ENCODE measurements at regions not wholly inside any gene's neighbourhood (a gene's known extent, or its start where the extent isn't known, plus 50 kb on each side); places are given as distances from the start of the nearest gene placed in this dataset.

DNA sequence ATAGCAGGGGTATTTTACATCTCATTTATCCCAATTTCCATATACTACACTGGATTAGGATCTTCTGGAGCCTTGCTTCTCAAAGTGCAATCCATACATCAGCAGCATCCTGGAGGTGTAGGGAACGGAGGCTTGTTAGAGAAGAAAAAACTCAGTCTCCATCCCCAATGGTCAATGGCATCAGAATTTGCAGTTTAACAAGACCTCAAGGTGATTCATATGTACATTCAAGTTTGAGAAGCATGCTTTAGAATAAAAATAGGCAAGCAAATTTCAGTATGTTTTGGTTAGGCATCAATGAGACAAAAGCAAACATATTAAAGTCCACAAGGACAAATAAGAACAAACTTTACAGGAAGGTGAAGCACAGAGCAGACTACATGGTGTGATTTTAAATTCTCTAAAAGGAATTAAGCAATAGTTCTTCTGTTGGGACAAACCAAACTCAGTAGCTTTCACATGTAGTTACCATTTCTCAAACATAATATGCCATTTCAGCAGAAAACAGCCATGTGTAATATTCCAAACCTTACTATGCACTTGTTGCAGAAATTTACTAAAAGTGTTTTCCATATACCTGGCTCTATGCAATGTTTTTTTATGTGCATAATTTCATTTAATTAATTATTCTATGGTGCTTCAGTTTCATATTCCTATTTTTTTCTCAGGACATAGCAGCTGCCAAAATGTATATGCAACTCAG lies 360.3 kb upstream of the NECTIN3 start:
- DNase-seq, result no peak

DNA sequence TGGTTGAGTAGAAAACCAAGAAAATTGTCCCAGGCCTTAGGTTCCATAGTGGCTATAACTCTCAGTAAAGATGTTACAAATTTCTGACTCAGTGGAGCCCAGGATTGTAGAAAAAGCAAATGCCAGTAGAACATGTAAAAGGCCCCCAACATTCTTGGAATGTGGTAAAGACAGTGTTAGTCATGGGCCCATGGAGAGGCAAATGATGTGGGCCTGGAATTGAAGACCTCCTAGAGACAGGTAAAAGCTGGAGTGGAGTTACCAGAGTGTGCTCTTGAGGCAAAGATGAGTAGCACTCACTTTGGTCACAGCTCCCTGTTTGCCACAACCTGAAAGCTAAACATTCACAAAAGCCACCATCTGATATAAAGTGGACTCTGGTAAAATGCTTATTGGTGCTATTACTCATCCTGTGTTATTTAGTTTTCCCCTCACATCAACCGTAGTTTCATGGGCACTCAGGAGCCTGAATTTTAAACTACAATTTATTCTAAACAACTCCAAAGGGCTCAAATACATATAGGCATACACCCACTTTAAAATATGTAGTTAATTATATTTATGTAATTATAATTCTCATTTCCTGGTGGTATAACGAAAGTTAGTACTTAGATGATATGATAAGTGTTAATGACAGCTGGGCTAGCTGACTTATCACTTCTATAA lies 359.6 kb upstream of the NECTIN3 start:
- DNase-seq, result no peak

GRCh38 chr3:110727056-110727455 lies 344.6 kb upstream of the NECTIN3 start:
- no peak for DNase-seq

DNA sequence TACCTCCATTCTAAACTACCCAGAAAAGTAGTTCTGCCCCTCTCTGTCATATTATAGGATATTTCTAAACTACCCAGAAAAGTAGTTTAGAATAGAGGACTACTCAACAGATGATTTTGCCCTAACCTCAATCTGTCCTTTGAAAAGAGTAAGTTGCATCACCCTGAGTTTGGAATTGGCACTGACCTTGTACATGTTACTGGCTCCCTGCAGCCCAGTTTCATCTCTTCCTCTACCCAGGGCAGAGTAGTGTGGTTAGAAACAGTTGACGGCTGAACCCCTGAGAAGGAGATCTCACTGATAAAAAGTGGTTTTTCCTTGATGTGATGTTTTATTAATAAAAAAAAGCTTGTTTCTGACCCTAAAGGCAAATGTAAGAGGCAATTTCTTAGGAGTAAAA lies 340.5 kb upstream of the NECTIN3 start:
- DNase-seq, result no peak

DNA sequence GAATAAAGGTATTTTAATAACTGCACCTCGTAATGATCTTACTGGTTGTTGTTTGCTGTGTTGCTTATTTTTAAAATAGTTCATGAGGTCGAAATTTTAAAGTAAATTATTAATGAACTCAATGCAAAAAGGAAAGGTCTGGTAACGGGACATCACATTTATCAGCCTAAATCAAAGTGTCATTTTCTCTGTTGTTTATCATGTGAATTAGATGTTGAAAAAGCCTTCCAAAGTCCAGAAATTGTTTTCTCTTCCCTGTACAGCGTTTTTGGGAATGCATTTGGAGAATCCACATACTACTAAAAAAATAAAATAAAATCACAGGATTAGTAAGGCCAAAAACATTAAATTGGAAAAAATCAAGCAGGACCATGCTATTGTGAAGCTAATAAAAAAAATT lies 339.2 kb upstream of the NECTIN3 start:
- no peak for DNase-seq

DNA sequence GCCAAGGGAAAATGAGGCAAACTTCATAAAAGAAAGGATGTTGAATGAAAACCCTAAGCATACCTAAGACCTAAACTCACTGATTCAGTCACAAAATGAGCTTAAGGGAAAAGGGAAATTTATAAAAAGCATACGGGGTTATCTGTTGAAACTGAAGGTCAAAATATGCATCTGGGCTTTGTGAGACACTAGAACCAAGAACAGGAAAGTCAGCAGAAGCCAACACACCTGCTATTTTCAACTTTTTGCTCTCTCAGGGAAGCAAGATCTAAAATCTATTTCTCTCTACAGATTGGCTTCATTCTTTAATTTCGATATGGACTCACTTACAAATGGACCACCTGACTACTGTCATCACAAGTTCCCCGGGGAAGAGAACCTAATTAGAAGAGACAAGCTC lies 338.6 kb upstream of the NECTIN3 start:
- DNase-seq, result no peak

DNA sequence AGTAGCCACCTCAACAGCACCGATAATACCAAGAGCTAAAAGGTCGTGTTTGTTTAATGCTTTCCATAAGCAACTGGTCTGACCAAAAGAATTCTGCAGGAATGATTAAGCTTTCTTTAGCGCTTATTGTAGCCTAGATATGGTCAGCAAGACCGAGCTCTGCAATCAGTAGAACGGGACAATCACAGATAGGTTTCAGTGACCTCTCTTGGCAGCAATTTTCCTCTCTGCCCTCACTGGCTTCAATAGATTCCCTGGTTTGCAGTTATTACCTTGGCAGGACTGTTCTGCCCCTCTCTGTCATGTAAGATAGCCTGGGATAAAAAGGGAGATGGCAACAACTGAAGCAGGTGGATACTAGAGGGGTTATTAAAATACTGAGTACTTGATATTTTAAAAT lies 337.1 kb upstream of the NECTIN3 start:
- DNase-seq, result no peak

GRCh38 chr3:110736332-110736731 lies 335.3 kb upstream of the NECTIN3 start:
- peak; percentile 21 to 32 for DNase-seq

GRCh38 chr3:110738531-110738930 lies 333.1 kb upstream of the NECTIN3 start:
- no peak for DNase-seq

DNA sequence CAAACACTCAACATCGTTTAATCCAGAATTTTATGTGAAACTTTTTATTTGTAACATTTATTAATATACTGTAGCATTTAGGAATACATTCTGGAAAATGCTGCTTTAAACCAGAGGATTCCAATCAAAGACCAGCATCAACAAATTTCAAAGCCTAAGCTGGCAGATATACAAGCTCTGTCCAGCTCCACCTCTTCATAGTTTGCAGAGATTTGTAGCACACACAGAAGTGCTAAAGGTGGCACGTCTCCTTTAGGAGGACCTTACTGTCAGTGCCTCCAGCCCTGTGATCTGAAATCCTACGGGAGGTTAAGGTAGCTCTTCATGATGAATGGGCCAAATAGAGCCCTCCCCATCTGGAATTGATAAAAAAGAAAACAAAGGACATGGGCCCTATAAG lies 329.7 kb upstream of the NECTIN3 start:
- DNase-seq, result no peak

DNA sequence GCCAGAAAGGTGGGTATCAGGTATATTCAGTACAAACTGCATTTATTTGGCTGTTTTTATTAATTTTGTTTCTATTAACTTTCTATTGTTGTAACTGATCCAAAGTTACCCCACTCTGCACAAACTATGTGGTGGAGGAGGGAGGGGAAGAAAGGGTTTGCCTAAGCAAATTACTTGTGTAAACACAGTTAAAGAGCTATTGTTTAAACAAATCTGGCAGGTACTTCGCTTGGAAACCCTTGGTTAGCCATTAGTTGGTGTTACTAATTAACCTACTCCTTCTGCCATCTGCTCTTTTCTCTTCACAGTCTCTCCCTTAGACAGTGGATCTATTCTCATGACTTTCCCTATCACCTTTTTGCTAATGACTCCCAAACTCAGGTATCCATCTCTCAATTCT lies 328.4 kb upstream of the NECTIN3 start:
- no peak for DNase-seq

GRCh38 chr3:110743984-110744383 lies 327.6 kb upstream of the NECTIN3 start:
- no peak for DNase-seq

- DNase-seq, result no peak
These were observed 326.9 kb upstream of the NECTIN3 start for GRCh38 chr3:110744723-110745122.

DNA sequence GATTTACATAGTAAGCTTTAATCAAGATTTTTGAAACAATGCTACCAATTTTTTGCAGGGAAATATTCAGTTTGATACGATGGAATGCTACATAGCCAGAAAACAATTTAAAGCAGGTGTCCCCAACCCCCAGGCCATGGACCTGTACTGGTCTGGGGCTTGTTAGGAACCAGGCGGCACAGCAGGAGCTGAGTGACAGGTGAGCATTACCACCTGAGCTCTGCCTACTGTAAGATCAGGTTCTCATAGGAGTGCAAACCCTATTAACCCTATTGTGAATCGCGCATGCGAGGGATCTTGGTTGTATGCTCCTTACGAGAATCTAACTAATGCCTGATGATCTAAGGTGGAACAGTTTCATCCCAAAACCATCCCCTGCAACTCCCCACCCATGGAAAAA lies 322.6 kb upstream of the NECTIN3 start:
- DNase-seq, result no peak

GRCh38 chr3:110750201-110750600 lies 321.4 kb upstream of the NECTIN3 start:
- DNase-seq, result no peak

DNA sequence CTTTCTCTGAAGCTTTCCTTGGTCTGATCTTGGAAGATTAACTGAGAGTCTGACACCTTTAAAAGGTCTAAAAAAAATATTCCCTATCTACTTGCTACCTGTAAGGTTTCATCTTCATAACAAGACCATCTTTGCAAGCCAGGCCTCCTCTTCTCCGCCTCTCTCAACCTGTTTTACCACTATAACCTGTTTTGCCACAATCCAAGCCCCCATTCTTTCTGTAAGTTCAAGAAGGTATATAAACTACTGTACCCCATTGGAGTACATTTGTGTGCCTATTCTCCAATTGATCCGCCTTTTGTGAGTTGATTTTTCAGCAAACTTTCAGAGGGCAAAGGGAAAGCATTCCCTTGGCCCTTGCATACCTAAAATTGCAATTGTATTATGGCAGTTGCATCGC lies 319.3 kb upstream of the NECTIN3 start:
- no peak for DNase-seq

- no peak for DNase-seq
These were observed 318.1 kb upstream of the NECTIN3 start for GRCh38 chr3:110753516-110753915.

DNA sequence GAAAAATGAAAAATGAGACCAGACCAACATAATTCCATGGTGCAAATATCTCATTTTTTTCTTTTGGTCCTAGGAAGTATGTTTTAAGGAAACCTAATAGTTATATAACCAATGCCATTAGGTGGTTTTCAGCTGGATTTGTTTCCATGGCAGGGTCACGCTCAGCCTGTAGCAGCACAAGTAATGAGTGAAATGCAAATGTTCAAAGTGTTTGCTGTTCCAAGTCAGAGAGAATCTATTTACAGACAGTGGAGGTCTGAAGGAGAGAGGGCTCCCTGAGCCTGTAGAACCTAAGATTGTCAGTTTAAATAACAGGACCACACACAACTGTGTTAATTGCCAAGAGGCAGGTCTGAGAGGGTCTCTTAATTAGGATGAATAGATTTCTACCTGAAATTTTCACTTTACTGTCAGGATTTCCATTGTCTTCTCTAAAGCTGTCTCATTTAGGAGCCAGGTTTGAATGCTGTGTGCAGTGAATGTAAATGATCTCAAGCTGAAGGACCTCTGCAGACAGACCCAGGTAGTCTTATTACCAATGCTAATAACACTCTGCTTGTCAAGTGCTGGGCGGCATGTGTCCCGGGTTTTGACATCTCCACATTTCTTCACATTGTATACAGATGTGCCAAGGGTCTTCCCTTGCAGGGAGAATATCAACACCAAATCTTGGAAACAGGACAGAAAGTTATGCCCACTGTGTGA lies 317.3 kb upstream of the NECTIN3 start:
- DNase-seq, result no peak

DNA sequence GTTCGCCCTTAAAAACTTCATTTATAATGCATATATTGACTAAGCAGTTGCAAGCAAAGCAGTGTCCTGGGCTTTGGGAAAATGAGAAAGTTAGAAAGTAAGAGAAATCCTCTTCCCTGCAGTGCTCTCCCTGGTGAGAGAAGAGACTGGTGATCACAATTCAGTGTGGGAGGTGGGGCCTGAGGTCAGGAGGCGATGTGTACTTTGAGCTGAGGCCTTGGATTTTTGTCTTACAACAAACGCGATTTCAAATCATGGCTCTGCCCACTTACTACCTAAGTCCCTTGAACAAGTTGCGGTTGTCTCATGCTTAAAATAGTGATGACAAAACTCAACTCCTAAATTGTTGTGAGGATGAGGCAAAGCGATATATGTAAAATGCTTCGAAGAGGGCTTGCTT lies 316.3 kb upstream of the NECTIN3 start:
- DNase-seq, result no peak

DNA sequence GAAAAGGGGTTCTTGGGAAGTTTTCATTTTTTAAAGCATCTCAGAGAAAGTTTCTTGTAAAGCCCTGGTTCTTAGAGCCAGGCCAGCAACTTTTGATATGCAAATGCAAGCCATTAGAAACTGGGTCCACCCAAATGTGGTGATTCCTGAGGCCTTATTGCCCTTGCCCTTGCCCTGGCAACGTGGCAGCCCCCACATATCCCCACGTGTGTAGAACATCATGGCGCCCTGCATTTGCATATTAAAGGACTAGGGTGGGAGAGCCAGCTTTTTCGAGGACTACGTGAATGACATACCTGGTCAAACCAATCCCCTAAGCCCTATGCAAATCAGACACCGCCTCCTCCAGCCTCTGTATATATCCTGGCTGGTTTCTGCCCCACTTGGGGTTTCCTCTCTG lies 314.9 kb upstream of the NECTIN3 start:
- no peak for DNase-seq

GRCh38 chr3:110758208-110758607 lies 313.4 kb upstream of the NECTIN3 start:
- no peak for DNase-seq

GRCh38 chr3:110767156-110767555 lies 304.5 kb upstream of the NECTIN3 start:
- no peak for DNase-seq

DNA sequence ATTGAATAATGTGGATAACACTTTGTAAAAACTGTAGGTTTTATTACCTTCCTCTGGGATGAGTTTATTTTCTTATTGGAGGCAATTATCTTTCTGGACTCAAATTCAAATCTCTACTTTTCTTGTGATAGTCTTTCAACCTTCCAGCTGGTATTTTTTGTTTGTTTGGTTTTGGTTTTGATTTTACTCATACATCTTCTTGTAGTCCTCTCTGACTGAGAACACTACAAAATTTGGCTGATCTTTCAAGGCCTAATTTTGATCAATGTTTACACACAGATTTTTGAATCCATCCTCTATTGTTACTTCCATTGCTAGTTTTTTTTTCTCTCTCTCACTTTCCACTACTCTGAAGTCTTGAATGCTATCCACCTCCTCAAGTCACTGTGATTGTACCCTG lies 303.8 kb upstream of the NECTIN3 start:
- DNase-seq, result no peak

DNA sequence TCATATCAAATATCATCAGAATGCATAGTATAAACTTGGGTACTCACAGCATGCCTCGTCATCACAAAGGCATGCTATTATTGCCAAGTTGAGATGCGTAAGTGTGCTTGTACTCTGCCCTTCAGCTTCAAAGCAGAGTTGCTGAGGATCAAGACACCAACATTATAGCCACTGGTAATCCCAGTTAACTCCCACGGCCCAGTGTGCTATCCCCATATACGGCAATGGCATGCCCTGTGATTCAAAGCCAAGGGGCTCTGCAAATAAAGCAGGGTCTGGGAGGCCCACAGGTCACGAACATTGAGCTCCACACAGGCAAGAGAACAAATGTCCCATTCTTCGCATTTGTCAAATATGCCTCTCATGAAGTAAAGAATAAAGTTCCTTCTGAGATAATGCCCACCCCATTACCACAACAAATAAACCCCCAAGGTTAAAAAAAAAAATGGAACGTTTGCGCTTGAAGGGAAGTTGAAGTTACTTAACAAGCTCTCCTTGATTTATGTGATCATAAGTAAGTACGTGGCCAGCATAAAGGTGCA lies 298.1 kb upstream of the NECTIN3 start:
- no peak for DNase-seq
